Body of pancreas (tissue), 4 donors: ENCODE measurements at regions not wholly inside any gene's neighbourhood (a gene's known extent, or its start where the extent isn't known, plus 50 kb on each side); places are given as distances from the start of the nearest gene placed in this dataset.

Experiments
- ATAC-seq: fragments of 150-250 bp; one replicate; pipeline ENCODE4 v1.9.1; 2016
- DNase-seq, 4 donors: peaks; one replicate each; pipeline ENCODE4 v3.0.0-alpha.2; 2019
- H3K27ac ChIP-seq, 4 donors: fragments of 200-600 bp; sonication (generic); 1 replicate in 3 of 4; 2 replicates in 1 of 4; pipeline versions ENCODE4 v1.5.1 to v1.6.1; 2016 to 2019; ENCODE audit warnings: mild to moderate bottlenecking in 1 of 4, mixed read lengths in 1 of 4, moderate library complexity in 1 of 4
- H3K27me3 ChIP-seq, 2 donors: fragments of 200-600 bp; sonication (generic); one replicate each; pipeline ENCODE4 v1.6.0; 2016; ENCODE audit warnings: mild to moderate bottlenecking in 1 of 2
- H3K36me3 ChIP-seq, 2 donors: fragments of 200-600 bp; sonication (generic); replicated peaks in 1 of 2; 2 replicates each; pipeline ENCODE4 v1.5.1; 2016; ENCODE audit warnings: low read depth in 2 of 2; ENCODE audit not compliant: insufficient read depth in 1 of 2
- H3K4me1 ChIP-seq: fragments of 200-600 bp; sonication (generic); one replicate; pipeline ENCODE4 v1.6.0; 2016
- H3K4me3 ChIP-seq, 2 donors: fragments of 200-600 bp; sonication (generic); 1 replicate in 1 of 2; 2 replicates in 1 of 2; pipeline ENCODE4 v1.5.1; 2016 to 2019
- H3K9me3 ChIP-seq, 3 donors: fragments of 200-600 bp; sonication (generic); 1 replicate in 2 of 3; 2 replicates in 1 of 3; pipeline ENCODE4 v1.5.1; 2016
- POLR2A ChIP-seq, 3 donors: fragments of 450-650 bp; IDR thresholded peaks; one replicate each; pipeline ENCODE4 v1.6.1; 2016; ENCODE audit warnings: antibody characterized with exemption in 3 of 3, mild to moderate bottlenecking in 2 of 3
- WGBS, 2 donors: methylation state at CpG; one replicate each; pipeline ENCODE4 v1.1.5; 2017; 5-methylcytosine and 5-hydroxymethylcytosine counted together
- intact Hi-C: fragments of 100-400 bp; cut with DNase I; formaldehyde crosslinking; loops from one replicate; pipeline ENCODE4 v1.15.1; 2023
- TF ChIP-seq, protein P1 (sequence below), 7 experiments: fragments of 450-650 bp in 4 of 7; fragments of 200-600 bp in 3 of 7; sonication (generic) in 3 of 7; IDR thresholded peaks; one replicate each; pipeline ENCODE4 v1.5.1; 2016 to 2019; ENCODE audit warnings: antibody characterized with exemption in 7 of 7

DNA sequence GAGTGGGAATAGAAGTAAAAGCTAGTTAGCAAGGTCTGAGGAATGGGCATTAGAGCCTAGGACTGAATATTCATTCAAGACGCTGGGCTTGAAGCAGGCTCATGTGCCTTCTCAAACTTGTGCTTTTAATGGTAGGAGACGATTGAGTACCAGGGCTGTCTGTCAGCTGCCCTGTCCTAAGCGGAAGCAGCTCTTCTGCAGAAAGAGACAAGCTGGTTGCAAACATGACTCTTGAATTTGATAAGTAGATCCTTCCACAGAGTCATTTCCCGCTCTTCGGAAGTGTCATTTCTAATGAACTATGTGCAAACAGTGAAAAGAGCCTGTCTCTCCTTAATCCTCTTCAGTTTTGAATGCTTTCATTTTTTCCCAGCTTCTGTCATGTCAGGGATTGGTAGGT, 176.4 kb downstream of the TFAP2B start:
- TF ChIP-seq POLR2A (IDR thresholded peaks at IDR 0.05): no peak
- TF ChIP-seq, protein P1, sequence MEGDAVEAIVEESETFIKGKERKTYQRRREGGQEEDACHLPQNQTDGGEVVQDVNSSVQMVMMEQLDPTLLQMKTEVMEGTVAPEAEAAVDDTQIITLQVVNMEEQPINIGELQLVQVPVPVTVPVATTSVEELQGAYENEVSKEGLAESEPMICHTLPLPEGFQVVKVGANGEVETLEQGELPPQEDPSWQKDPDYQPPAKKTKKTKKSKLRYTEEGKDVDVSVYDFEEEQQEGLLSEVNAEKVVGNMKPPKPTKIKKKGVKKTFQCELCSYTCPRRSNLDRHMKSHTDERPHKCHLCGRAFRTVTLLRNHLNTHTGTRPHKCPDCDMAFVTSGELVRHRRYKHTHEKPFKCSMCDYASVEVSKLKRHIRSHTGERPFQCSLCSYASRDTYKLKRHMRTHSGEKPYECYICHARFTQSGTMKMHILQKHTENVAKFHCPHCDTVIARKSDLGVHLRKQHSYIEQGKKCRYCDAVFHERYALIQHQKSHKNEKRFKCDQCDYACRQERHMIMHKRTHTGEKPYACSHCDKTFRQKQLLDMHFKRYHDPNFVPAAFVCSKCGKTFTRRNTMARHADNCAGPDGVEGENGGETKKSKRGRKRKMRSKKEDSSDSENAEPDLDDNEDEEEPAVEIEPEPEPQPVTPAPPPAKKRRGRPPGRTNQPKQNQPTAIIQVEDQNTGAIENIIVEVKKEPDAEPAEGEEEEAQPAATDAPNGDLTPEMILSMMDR (IDR thresholded peaks at IDR 0.05): no peak
- H3K9me3 ChIP-seq: no peaks in the 10 kb centered on the region
- no peaks in the 10 kb centered on the region for H3K4me1 ChIP-seq
- DNase-seq: no peak
- no peak overlapping the region for H3K27ac ChIP-seq
- intact Hi-C loops: no loop called here
- H3K27me3 ChIP-seq: no peaks in the 10 kb centered on the region
- no peaks in the 10 kb centered on the region for H3K36me3 ChIP-seq
- no peak overlapping the region for H3K4me3 ChIP-seq
- ATAC-seq: no peak
- 76 to 79% methylated on average over 5 of the region's 5 CpGs for WGBS, 2 donors

GRCh38 chr6:50998905-50999304, 180.2 kb downstream of the TFAP2B start:
- WGBS, 2 donors: 77 to 81% methylated on average over 1 of the region's 1 CpG
- intact Hi-C loops: no loop called here
- Histone ChIP-seq H3K9me3 (no peaks in the 10 kb centered on the region), H3K4me3 (no peak overlapping the region), H3K4me1 (no peaks in the 10 kb centered on the region), H3K36me3 (no peaks in the 10 kb centered on the region), H3K27me3 (no peaks in the 10 kb centered on the region), H3K27ac (no peak overlapping the region)
- DNase-seq: no peak
- ATAC-seq: no peak
- TF ChIP-seq, protein P1 (IDR thresholded peaks at IDR 0.05): no peak
- no peak for TF ChIP-seq POLR2A (IDR thresholded peaks at IDR 0.05)

DNA sequence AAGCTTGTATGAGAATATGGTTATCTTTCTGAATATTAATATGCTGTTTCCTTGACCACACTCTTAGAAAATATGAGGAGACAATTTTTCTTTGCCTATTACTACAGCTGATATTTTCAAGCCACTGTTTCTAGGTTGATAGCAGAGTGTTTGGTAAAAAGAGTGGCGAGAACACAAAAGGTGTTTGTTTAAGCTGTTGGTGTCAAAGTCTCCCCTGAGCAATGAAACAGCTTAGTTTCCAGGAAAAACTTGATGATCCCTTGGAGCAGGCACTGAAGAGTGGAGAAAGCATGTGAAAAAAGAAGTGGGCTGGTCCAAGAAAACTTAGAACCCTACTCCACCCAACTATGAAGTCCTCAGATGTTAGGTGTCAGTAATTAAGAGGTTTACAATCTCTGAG, 182.7 kb downstream of the TFAP2B start:
- H3K27me3 ChIP-seq: no peaks in the 10 kb centered on the region
- DNase-seq: no peak

DNA sequence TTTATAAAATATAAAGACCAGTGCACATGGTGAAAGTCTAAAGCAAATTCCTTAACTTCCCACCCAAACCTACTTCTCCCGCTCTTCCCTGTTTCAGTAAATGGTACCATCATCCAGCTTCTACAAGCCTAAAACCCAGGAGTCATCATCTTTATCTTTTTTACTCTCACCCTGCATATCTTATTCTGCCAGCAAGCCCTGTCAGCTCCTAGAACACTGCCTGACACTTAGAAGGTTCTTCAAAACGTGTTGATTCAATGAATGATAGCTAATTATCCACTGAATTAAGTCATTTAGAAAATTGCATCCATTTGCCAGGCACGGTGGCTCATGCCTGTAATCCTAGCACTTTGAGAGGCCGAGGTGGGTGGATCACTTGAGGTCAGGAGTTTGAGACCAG, 185.7 kb downstream of the TFAP2B start:
- TF ChIP-seq, protein P1 (IDR thresholded peaks at IDR 0.05): no peak
- no peak for TF ChIP-seq POLR2A (IDR thresholded peaks at IDR 0.05)
- H3K4me1 ChIP-seq: no peaks in the 10 kb centered on the region
- ATAC-seq (no peak), DNase-seq (no peak)
- H3K27ac ChIP-seq: no peak overlapping the region
- 44 to 65% methylated on average over 4 of the region's 4 CpGs for WGBS, 2 donors
- H3K36me3 ChIP-seq: no peaks in the 10 kb centered on the region
- H3K4me3 ChIP-seq: no peak overlapping the region
- intact Hi-C loops: no loop called here
- no peaks in the 10 kb centered on the region for H3K9me3 ChIP-seq
- H3K27me3 ChIP-seq: no peaks in the 10 kb centered on the region

More for the DNA sequence above, 182.7 kb downstream of the TFAP2B start:
- Histone ChIP-seq H3K9me3 (no peaks in the 10 kb centered on the region), H3K27ac (no peak overlapping the region), H3K36me3 (no peaks in the 10 kb centered on the region), H3K4me3 (no peak overlapping the region), H3K4me1 (no peaks in the 10 kb centered on the region)
- TF ChIP-seq POLR2A (IDR thresholded peaks at IDR 0.05): no peak
- TF ChIP-seq, protein P1 (IDR thresholded peaks at IDR 0.05): no peak
- no peak for ATAC-seq
- intact Hi-C loops: no loop called here
- 12 to 27% methylated on average over 1 of the region's 1 CpG for WGBS, 2 donors

DNA sequence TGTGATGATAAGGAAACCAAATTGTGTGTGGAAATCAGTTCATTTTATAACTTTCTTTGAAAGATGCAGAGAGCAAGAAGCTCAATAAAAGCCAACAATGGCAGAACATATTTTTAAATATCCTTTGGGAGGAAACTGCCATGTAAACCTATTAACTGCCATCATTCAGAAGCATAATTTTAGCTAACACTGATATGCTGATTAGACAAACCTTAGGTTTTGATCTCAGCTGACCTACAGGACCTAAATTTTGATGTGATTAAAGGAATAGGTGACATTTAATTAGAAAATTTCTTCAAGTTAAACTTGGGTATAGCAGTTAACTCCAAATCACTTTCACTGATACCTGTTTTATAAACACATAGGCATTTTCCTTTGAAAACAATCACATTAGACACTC, 187.1 kb downstream of the TFAP2B start:
- intact Hi-C loops: no loop called here
- H3K4me3 ChIP-seq: no peak overlapping the region
- no peak for ATAC-seq

More for the DNA sequence above, 187.1 kb downstream of the TFAP2B start:
- DNase-seq: no peak
- Histone ChIP-seq H3K27me3 (no peaks in the 10 kb centered on the region), H3K36me3 (no peaks in the 10 kb centered on the region), H3K4me1 (no peaks in the 10 kb centered on the region), H3K27ac (no peak overlapping the region), H3K9me3 (no peaks in the 10 kb centered on the region)
- no peak for TF ChIP-seq POLR2A (IDR thresholded peaks at IDR 0.05)
- TF ChIP-seq, protein P1 (IDR thresholded peaks at IDR 0.05): no peak
